H1 (cell line): ENCODE measurements at regions not wholly inside any gene's neighbourhood (a gene's known extent, or its start where the extent isn't known, plus 50 kb on each side); places are given as distances from the start of the nearest gene placed in this dataset.

Source experiments
- CTCF ChIA-PET: fragments of 300-600 bp; sonication (Branson Sonifier 250); formaldehyde crosslinking; loops from one replicate; lab custom pipeline; 2021; ENCODE audit not compliant: partially characterized antibody; lab: Charles Lee
- POLR2A ChIA-PET: fragments of 300-600 bp; sonication (Branson Sonifier 250); formaldehyde crosslinking; loops from one replicate; lab custom pipeline; 2021; ENCODE audit warnings: inconsistent platforms; ENCODE audit not compliant: partially characterized antibody; lab: Charles Lee
- DNase-seq, 2 experiments: peaks; one replicate each; pipeline versions ENCODE4 v3.0.0 to v3.0.0-alpha.2; 2010 to 2022; ENCODE audit warnings: low spot score in 2 of 2, low read depth in 1 of 2, mixed read lengths in 1 of 2
- FAIRE-seq: peaks from 2 replicates; lab custom pipeline; 2011; peaks lifted over from hg19 to GRCh38; lab: Jason Lieb, UNC
- H2AFZ ChIP-seq: 2 replicates; pipeline ENCODE4 v1.8.1; 2012; ENCODE audit warnings: low read length, inconsistent platforms
- H2AK5ac ChIP-seq: 2 replicates; pipeline ENCODE4 v1.6.1; 2013; ENCODE audit warnings: low read depth, low read length
- H2BK120ac ChIP-seq: replicated peaks from 2 replicates; pipeline ENCODE3; 2013; ENCODE audit warnings: low read depth, low read length, inconsistent platforms
- H2BK12ac ChIP-seq: 2 replicates; pipeline ENCODE4 v1.6.1; 2013; ENCODE audit warnings: low read depth, low read length
- H2BK15ac ChIP-seq: 2 replicates; pipeline ENCODE4 v1.6.1; 2013; ENCODE audit warnings: low read length
- H2BK20ac ChIP-seq: 2 replicates; pipeline ENCODE4 v1.6.1; 2013; ENCODE audit warnings: low read length
- H2BK5ac ChIP-seq: 2 replicates; pipeline ENCODE4 v1.6.1; 2013; ENCODE audit warnings: low read depth, low read length
- H3K14ac ChIP-seq: 2 replicates; pipeline ENCODE4 v1.6.1; 2013; ENCODE audit warnings: inconsistent platforms; ENCODE audit not compliant: insufficient read length
- H3K18ac ChIP-seq: 2 replicates; pipeline ENCODE4 v1.6.1; 2013; ENCODE audit warnings: low read length; ENCODE audit errors: extremely low read depth
- H3K23ac ChIP-seq: 2 replicates; pipeline ENCODE4 v1.6.1; 2013; ENCODE audit warnings: inconsistent platforms; ENCODE audit not compliant: insufficient read length
- H3K23me2 ChIP-seq: 2 replicates; pipeline ENCODE4 v1.6.1; 2013; ENCODE audit warnings: low read depth, low read length
- H3K27ac ChIP-seq: 2 replicates; pipeline ENCODE4 v1.6.1; 2011; ENCODE audit warnings: low read depth, low read length, inconsistent platforms
- H3K27me3 ChIP-seq, 4 experiments: replicated peaks in 1 of 4; 1 replicate in 1 of 4; 2 replicates in 3 of 4; pipeline versions ENCODE4 v1.6.1 to v1.8.1; 2011 to 2013; ENCODE audit warnings: low read length in 3 of 4, mild to moderate bottlenecking in 3 of 4, inconsistent platforms in 2 of 4, mixed read lengths in 2 of 4, moderate library complexity in 1 of 4; ENCODE audit not compliant: control insufficient read depth in 3 of 4, insufficient read depth in 3 of 4; ENCODE audit errors: extremely low read depth in 1 of 4
- H3K36me3 ChIP-seq, 4 experiments: 2 replicates each; pipeline versions ENCODE4 v1.6.1 to v1.8.1; 2011 to 2013; ENCODE audit warnings: mild to moderate bottlenecking in 4 of 4, low read length in 3 of 4, moderate library complexity in 2 of 4, control low read depth in 1 of 4, inconsistent platforms in 1 of 4; ENCODE audit not compliant: insufficient read depth in 4 of 4, control insufficient read depth in 2 of 4
- H3K4ac ChIP-seq: replicated peaks from 2 replicates; pipeline ENCODE3; 2013; ENCODE audit warnings: low read length, low read depth, mixed read lengths, inconsistent platforms; ENCODE audit not compliant: insufficient read length
- H3K4me1 ChIP-seq, 4 experiments: replicated peaks in 1 of 4; 1 replicate in 1 of 4; 2 replicates in 3 of 4; pipeline versions ENCODE4 v1.6.1 to v1.8.1; 2011 to 2013; ENCODE audit warnings: low read length in 3 of 4, inconsistent platforms in 2 of 4, mixed read lengths in 1 of 4; ENCODE audit not compliant: insufficient read depth in 4 of 4, control insufficient read depth in 3 of 4
- H3K4me2 ChIP-seq, 2 experiments: 2 replicates each; pipeline versions ENCODE4 v1.6.1 to v1.8.1; 2011 to 2013; ENCODE audit warnings: low read depth in 2 of 2, low read length in 2 of 2, control low read depth in 1 of 2, inconsistent platforms in 1 of 2, mild to moderate bottlenecking in 1 of 2; ENCODE audit not compliant: insufficient read depth in 1 of 2
- H3K4me3 ChIP-seq, 4 experiments: fragments of 200-600, 300-600 bp in 1 of 4; sonication (generic), shearing (Covaris generic), sonication (Bioruptor Twin) in 1 of 4; 2 replicates each; pipeline versions ENCODE4 v1.5.1 to v1.8.1; 2011 to 2016; ENCODE audit warnings: low read length in 4 of 4, low read depth in 3 of 4, control low read depth in 2 of 4, inconsistent platforms in 2 of 4, mild to moderate bottlenecking in 2 of 4, mixed read lengths in 1 of 4, moderate library complexity in 1 of 4; ENCODE audit not compliant: insufficient read depth in 2 of 4; ENCODE audit errors: extremely low read depth in 1 of 4
- H3K56ac ChIP-seq: replicated peaks from 2 replicates; pipeline ENCODE3; 2013; ENCODE audit warnings: low read depth, mild to moderate bottlenecking, mixed read lengths, low read length, inconsistent platforms; ENCODE audit not compliant: insufficient read length
- H3K79me1 ChIP-seq: 2 replicates; pipeline ENCODE4 v1.6.1; 2013; ENCODE audit warnings: low read depth, low read length, control low read depth
- H3K79me2 ChIP-seq, 2 experiments: 2 replicates each; pipeline versions ENCODE4 v1.6.1 to v1.8.1; 2012 to 2013; ENCODE audit warnings: low read length in 2 of 2, mild to moderate bottlenecking in 2 of 2, inconsistent platforms in 1 of 2; ENCODE audit not compliant: insufficient read depth in 2 of 2, control insufficient read depth in 1 of 2
- H3K9ac ChIP-seq, 4 experiments: replicated peaks in 1 of 4; 1 replicate in 1 of 4; 2 replicates in 3 of 4; pipeline versions ENCODE4 v1.6.1 to v1.8.1; 2011 to 2013; ENCODE audit warnings: low read depth in 3 of 4, low read length in 3 of 4, control low read depth in 2 of 4, mild to moderate bottlenecking in 2 of 4, moderate library complexity in 2 of 4, inconsistent platforms in 1 of 4; ENCODE audit errors: extremely low read depth in 1 of 4
- H3K9me3 ChIP-seq, 2 experiments: 2 replicates each; pipeline versions ENCODE4 v1.6.1 to v1.8.1; 2012 to 2013; ENCODE audit warnings: mild to moderate bottlenecking in 2 of 2, moderate library complexity in 2 of 2, control low read depth in 1 of 2, inconsistent platforms in 1 of 2, low read depth in 1 of 2, low read length in 1 of 2, mixed read lengths in 1 of 2; ENCODE audit not compliant: insufficient read depth in 2 of 2
- H4K20me1 ChIP-seq, 2 experiments: replicated peaks in 1 of 2; 2 replicates each; pipeline versions ENCODE3 to v1.8.1; 2011 to 2013; ENCODE audit warnings: inconsistent platforms in 2 of 2, low read length in 2 of 2, mild to moderate bottlenecking in 1 of 2; ENCODE audit not compliant: insufficient read depth in 2 of 2, control insufficient read depth in 1 of 2
- H4K5ac ChIP-seq: 2 replicates; pipeline ENCODE4 v1.6.1; 2013; ENCODE audit warnings: low read length, low read depth, mixed read lengths, inconsistent platforms; ENCODE audit not compliant: insufficient read length
- H4K8ac ChIP-seq: 2 replicates; pipeline ENCODE4 v1.8.0; 2013; ENCODE audit warnings: mild to moderate bottlenecking, moderate library complexity, low read length, inconsistent platforms; ENCODE audit not compliant: insufficient read depth; ENCODE audit errors: extremely low read depth
- H4K91ac ChIP-seq: replicated peaks from 2 replicates; pipeline ENCODE3; 2013; ENCODE audit warnings: low read length, mixed read lengths, inconsistent platforms; ENCODE audit not compliant: insufficient read length
- CREB1 ChIP-seq: IDR thresholded peaks from 2 replicates; pipeline ENCODE4 v1.6.1; 2012; ENCODE audit warnings: inconsistent platforms
- CTCF ChIP-seq, 3 experiments: IDR thresholded peaks; 1 replicate in 2 of 3; 2 replicates in 1 of 3; pipeline versions ENCODE4 v1.5.1 to v1.6.1; 2011; ENCODE audit warnings: low read length in 3 of 3, mild to moderate bottlenecking in 3 of 3, inconsistent platforms in 2 of 3, low read depth in 1 of 3, moderate library complexity in 1 of 3; ENCODE audit not compliant: insufficient read depth in 1 of 3; ENCODE audit errors: control extremely low read depth in 1 of 3
- KDM5A ChIP-seq: fragments of 200-600 bp; IDR thresholded peaks from 2 replicates; pipeline ENCODE4 v1.7.1; 2012; ENCODE audit warnings: mild to moderate bottlenecking, low read length, inconsistent platforms, mixed read lengths
- POU5F1 ChIP-seq: IDR thresholded peaks from 2 replicates; pipeline ENCODE4 v1.6.1; 2011; ENCODE audit warnings: low read depth, mild to moderate bottlenecking, low read length, moderate library complexity
- RAD21 ChIP-seq, 2 experiments: IDR thresholded peaks in 1 of 2; conservative IDR thresholded peaks in 1 of 2; 2 replicates each; pipeline ENCODE4 v1.6.1; 2011; ENCODE audit warnings: low read depth in 2 of 2, low read length in 2 of 2, improper control_type of control experiment in 1 of 2, inconsistent platforms in 1 of 2, mild to moderate bottlenecking in 1 of 2, moderate library complexity in 1 of 2
- TAF1 ChIP-seq: IDR thresholded peaks from 2 replicates; pipeline ENCODE4 v1.6.1; 2011; ENCODE audit warnings: mild to moderate bottlenecking, low read depth, low read length
- WGBS, 2 experiments: shearing (Covaris generic) in 1 of 2; methylation state at CpG; one replicate each; pipeline versions ENCODE4 v1.1.6 to v1.1.7; 2013 to 2015; ENCODE audit warnings: low lambda C conversion rate in 2 of 2, mixed read lengths in 2 of 2, inconsistent platforms in 1 of 2, low coverage in 1 of 2, missing lambda C conversion rate in 1 of 2; ENCODE audit not compliant: insufficient replicate concordance in 2 of 2, insufficient coverage in 1 of 2, insufficient read length in 1 of 2; ENCODE audit errors: extremely low coverage in 1 of 2, missing lambda C conversion rate in 1 of 2; 5-methylcytosine and 5-hydroxymethylcytosine counted together

GRCh38 chr2:17282826-17283225, 235.4 kb downstream of the RAD51AP2 start:
- POLR2A ChIA-PET = no interaction called here
- H3K4ac ChIP-seq = no peak overlapping the region

More at GRCh38 chr2:17282826-17283225, 235.4 kb downstream of the RAD51AP2 start:
- DNase-seq = no peak
- Histone ChIP-seq H3K23me2 (no peaks in the 10 kb centered on the region), H3K4me3 (no peak overlapping the region), H3K18ac (no peak overlapping the region), H3K9ac (no peak overlapping the region), H3K27ac (no peak overlapping the region), H4K8ac (no peak overlapping the region), H3K23ac (no peak overlapping the region), H2AK5ac (no peak overlapping the region), H4K20me1 (no peaks in the 10 kb centered on the region), H4K91ac (no peak overlapping the region), H3K9me3 (no peaks in the 10 kb centered on the region), H3K36me3 (no peaks in the 10 kb centered on the region), H3K79me2 (no peaks in the 10 kb centered on the region), H2BK20ac (no peak overlapping the region), H3K79me1 (no peaks in the 10 kb centered on the region), H3K27me3 (no peaks in the 10 kb centered on the region), H3K56ac (no peak overlapping the region), H4K5ac (no peak overlapping the region), H2AFZ (no peak overlapping the region), H3K4me1 (no peaks in the 10 kb centered on the region), H3K14ac (no peak overlapping the region), H3K4me2 (no peak overlapping the region), H2BK5ac (no peak overlapping the region), H2BK15ac (no peak overlapping the region), H2BK120ac (no peak overlapping the region), H2BK12ac (no peak overlapping the region)
- CTCF ChIA-PET = interaction anchor here (1.3 to 1.5 kb wide), 3 partner anchors 27 to 507 kb away, joined by 3 to 5 read pairs (median 3); no protein-coding TSS in a partner anchor
- TF ChIP-seq TAF1 (no peak), POU5F1 (no peak), CREB1 (no peak), KDM5A (no peak), RAD21 (IDR thresholded peaks at IDR 0.05 in 1 of 2, conservative IDR thresholded peaks at IDR 0.05 in 1 of 2; ENCODE audit: low read depth in 2 of 2, low read length in 2 of 2) (no peak), CTCF (IDR thresholded peaks at IDR 0.05; ENCODE audit: control extremely low read depth in 1 of 3, insufficient read depth in 1 of 3, low read depth in 1 of 3, low read length in 3 of 3) (no peak)
- WGBS, 2 experiments = 87% methylated on average over 5 of the region's 5 CpGs; no CpG with 5 or more reads in 1 of the 2 experiments
- no peak for FAIRE-seq
